HG03064 (cell line): ENCODE measurements at regions not wholly inside any gene's neighbourhood (a gene's known extent, or its start where the extent isn't known, plus 50 kb on each side); places are given as distances from the start of the nearest gene placed in this dataset.
"Not testable (repeated sequence)": the region's sequence is repeated elsewhere in the genome, so short reads cannot be mapped to it uniquely, and the experiment has no call there.

Experiments used
- ATAC-seq: cut with Tn5 transposase; IDR thresholded peaks from one replicate; pipeline ENCODE4 v1.9.1; 2021; ENCODE audit warnings: low read depth; ENCODE audit not compliant: unreplicated experiment

DNA sequence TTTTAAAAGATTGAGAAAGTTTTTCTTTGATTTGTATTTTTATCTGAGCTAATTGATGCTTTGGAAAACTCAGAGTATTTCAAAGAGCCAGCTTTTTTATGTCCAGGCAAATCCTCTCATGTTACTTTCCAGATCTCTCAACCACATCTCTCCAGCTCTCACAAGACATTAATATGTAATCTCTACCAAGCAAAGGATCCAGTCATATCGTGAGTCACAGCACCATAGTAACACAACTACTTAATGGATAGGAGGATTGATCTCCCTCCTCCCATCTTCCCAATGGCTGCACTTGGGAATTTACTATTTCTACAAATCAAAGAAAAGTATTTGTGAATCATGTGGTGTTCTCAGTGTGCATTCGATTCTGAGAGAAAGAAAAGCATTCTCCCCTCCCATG is 63.3 kb downstream of the POU4F1 start:
- ATAC-seq, result no peak

DNA sequence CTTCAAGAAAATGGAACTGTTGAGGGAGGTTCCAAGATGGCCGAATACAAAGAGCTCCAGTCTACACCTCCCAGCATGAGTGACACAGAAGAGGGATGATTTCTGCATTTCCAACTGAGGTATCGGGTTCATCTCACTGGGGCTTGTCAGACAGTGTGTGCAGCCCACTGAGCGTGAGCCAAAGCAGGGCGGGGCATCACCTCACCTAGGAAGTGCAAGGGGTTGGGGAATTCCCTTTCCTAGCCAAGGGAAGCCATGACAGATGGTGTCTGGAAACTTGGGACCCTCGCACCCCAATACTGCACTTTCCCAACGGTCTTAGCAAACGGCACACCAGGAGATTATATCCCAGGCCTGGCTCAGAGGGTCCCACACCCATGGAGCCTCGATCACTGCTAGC is 77.3 kb downstream of the POU4F1 start:
- ATAC-seq, result not testable (repeated sequence)

DNA sequence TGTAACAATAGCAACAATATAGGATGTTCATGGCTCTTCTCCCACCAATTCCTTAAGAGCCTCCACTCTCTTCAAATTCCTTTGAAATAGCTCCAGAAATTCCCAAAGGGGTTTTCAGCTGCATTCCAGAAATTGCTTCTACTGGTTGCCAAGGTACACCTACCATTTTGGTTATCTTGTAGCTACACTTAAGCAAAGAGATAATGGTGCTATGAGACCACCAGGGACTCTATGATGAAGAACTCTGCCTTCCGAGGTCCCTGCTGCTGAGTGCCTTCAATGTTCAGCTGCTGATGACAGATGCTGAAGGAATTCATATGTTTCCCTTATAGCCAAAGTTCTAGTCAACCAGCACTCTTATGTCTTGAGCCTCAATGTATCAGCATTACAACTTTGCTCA is 78.4 kb downstream of the POU4F1 start:
- no peak for ATAC-seq

DNA sequence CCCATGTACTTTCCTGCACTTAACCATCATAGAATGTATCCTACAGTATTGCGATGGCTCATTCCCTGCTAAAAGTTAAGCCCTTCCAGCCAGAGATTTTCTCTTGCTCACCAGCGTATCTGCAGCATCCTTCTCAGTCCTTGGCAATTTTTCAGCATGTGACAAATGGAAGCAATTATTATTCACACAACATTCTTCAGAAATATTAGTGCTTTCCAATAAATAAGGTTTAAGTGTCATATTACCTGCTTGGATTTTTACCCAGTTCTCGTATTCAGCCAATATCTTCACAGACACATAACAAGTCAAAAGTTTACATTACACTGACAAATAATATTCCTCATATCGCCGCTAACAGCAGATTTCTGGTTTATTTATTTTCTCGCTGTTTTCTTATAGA is 82.3 kb downstream of the POU4F1 start:
- ATAC-seq, result no peak

DNA sequence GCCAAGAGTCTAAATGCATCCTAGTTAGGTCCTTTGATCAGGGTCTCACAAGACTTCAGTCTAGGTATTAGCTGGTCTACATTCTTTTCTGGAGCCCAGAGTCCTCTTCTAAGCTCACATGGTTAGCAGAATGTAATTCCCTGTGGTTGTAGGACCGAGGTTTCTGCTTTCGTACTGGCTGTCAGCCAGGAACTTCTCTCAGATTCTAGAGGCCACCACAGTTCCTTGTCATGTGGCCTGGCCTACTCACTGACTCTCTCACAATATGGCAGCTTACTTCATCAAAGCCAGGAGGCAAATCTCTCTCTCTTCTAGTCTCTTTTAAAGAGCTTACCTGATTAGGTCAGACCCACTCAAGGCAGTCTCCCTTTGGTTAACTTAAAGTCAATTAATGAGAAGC is 82.9 kb downstream of the POU4F1 start:
- no peak for ATAC-seq

DNA sequence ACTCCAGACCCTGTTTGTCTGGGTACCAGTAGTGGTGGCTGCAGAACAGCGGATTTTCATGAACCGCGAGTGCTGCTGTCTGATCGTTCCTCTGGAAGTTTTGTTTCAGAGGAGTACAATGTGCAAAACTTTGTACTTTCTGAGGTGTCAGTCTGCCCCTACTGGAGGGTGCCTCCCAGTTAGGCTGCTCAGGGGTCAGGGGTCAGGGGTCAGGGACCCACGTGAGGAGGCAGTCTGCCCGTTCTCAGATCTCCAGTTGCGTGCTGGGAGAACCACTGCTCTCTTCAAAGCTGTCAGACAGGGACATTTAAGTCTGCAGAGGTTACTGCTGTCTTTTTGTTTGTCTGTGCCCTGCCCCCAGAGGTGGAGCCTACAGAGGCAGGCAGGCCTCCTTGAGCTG is 84.9 kb downstream of the POU4F1 start:
- ATAC-seq, result not testable (repeated sequence)

DNA sequence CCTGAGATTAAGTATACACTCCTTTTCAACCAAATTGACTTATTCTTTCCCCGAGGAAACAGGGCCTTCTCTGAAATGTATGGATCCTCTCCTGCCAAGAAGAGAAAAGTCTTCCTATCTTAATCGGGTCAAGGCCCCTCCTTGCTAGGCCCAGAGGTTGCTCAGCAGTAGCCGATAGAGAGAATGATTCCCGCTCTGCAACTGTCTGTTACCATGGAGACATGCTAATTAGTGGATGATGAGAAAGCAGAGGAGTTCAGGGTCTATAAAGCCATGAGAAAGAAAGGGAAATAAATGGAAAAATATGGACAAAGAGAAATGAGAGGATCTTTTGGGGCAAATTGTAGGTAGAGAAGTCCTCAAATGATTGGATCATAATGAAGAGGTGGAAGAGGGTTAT is 103.5 kb downstream of the POU4F1 start:
- no peak for ATAC-seq

DNA sequence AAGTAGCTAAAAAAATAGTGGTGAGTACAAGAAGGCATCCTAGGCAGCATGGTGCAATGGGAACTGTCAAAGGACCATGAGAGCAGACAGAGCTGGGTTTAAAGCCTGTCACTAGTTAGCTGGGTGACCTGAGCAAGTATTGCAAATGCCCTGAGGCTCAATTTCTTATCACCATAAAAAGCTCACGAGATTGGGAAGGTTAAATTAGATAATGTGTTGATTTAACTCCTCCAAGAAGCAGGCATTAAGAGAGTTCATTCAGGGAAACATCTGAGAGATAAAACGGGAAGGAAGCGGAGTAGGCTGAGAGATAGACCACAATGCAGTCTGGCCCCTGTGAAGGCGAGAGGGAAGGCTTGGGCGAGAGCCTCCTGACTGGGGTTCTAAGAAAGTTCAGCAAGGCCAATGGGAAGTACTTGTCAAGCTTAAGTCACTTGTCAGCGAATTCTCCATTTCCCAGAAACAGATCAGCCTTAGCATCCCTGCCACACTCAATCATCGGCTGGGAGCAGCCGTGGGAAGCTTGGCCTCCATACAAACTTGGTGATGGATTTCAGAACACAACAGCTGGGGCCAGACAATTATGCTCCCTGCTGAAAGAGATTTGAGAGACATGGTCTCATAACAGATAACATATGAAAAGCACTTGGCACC is 105.5 kb downstream of the POU4F1 start:
- no peak for ATAC-seq

DNA sequence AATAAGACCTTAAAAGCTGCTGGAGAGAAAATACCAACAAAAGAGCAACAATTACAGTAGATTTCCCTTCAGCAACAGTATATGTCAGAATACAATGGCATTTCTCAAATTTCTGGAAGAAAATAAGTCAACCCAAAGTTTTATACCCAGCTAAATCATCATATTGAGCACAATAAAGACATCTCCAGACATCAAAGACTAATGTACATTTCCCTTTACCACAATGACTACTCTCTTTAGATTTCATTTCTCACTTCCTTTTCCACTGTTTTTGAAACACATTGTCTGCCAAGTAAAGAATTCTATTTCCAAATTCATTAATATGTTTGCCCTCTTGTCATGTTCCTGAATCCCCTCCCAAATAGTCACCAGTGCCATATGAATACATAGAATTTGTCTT is 111.4 kb downstream of the POU4F1 start:
- ATAC-seq, result no peak

DNA sequence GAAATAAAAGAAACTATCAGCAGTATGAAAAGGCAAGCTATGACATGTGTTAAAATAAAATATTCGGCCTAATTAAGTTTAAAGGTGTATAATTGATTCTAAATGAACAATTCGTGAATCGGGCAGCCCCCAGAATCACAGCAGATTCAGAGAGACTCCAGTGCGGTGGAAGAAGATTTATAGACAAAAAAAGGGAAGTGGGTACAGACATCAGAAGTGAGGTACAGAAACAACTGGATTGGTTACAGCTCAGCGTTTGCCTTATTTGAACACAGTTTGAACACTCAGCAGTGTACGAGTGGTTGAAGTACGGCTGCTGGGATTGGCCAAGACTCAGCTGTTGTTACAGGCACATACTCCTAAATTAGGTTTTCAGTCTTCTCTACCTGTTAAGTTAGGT is 113.1 kb downstream of the POU4F1 start:
- ATAC-seq, result not testable (repeated sequence)

DNA sequence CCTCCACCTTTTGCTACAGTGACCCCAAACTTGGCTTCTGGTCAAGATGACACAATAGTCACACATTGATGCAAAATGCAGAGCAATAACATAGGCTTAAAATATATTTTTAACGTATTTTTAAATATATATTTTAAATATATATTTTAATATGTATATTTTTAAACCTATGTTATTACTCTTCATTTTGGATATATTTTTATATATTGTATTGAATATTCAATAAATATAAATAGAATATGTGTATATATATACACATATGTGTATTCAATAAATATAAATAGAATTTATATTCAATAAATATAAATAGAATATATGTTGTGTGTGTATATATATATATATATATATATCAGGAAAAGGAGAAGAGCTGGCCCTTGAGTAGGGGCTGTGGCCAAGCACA is 115.6 kb downstream of the POU4F1 start:
- no peak for ATAC-seq

DNA sequence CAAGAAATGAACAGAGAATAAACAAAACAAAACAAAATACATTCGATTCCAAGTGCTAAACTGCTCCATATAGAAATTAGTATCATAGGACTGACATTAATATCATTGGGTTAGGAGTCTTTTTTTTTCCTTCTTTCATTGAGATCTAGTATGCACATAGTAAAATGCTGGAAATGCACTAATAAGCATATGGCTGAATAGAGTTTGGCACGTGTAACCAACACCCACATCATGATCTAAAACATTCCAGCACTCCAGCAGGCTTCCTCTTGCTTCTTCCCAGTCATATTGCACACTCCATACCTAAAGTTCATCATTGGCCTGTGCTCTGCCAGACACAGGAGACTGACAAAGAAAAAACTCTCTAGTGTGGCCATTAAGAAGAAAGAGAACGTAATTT is 117.5 kb downstream of the POU4F1 start:
- no peak for ATAC-seq

DNA sequence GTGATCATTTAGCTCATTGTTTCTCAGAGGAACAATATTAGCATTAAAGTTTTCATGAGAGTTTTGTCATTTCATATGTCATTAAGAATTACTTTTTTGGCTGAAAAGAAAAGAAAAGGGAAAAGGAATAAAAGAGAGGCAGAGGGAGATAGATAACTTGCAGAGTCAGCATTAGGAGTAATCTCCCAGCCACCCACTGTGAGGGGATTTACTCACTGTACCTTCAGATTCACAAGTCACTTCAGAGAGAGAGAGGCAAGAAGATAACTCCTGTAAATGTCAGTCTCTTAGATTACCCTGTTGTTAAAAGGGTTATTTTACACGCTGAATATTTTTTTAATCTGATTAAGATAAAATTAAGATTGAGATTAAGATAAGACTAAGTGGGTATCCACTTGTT is 125.2 kb downstream of the POU4F1 start:
- no peak for ATAC-seq

DNA sequence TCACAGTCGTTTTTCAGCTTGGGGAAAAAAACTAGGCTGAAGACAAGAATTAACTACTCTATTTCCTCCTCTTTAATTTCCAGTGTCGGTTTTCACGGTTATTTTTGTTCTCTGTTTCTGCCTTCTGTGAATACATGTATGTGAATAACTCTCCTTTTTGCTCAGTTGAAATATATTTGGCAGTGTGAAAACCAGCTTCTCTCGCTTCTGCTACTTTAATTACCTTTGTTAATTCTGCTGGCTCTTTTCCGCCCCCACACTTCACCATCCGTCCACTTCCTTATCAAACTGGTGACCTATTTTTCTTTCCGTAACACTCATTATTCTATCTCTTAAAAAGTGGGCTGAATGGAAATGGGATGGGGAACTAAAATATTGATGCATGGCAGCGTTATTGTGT is 126.4 kb downstream of the POU4F1 start:
- no peak for ATAC-seq

DNA sequence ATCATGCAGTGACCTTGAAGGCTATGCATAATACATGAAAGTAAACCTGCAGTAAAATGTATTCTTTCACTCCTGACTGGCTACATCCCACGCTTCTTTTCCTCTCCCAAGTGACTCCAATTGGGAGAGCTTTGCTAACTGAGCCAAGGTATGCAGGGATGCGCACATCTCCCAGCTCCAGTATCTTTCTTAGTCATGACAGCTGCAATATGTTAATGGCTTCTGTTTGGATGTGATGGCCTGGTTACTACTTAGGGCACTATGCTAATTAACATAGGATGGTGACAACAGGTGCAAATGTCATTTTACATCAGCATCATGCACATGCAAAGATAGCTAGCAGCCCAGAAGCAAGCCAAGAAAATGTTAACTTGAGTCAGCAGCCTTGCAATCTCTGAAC is 134.7 kb downstream of the POU4F1 start:
- ATAC-seq, result no peak

DNA sequence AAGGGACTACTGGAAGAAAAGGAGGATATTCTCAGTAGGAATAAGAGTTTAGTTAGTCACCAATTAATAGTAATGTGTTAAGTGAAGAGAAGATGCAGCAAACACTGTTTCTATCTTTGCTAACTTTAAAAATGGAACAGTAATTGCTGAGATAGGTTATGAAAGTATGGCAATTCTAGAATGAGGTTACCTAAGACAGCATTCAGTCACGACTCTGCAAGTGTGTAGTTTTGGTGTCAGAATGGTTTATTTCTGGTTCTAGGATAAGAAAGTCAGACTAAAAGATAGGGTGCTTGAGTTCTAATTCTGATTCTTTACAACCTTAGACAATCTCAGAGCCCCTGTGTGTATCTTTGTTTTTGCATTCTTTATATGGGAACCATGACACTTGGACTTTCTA is 138.1 kb downstream of the POU4F1 start:
- ATAC-seq, result no peak

DNA sequence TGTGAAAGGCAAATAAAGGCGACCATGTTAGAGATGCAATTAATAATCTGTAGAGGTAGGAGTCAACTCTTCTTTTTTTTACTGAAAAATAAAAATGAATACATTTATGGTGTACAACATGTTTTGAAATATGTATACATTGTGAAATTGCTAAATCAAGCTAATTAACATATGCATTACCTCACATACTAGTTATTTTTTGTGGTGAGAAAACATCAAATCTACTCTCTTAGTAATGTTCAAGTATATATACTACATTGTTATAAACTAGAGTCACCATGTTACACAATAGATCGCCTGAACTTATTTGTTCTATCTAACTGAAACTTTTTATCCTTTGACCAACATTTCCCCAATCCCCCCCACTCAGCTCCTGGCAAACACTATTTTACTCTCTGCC is 143.2 kb downstream of the POU4F1 start:
- ATAC-seq, result no peak

DNA sequence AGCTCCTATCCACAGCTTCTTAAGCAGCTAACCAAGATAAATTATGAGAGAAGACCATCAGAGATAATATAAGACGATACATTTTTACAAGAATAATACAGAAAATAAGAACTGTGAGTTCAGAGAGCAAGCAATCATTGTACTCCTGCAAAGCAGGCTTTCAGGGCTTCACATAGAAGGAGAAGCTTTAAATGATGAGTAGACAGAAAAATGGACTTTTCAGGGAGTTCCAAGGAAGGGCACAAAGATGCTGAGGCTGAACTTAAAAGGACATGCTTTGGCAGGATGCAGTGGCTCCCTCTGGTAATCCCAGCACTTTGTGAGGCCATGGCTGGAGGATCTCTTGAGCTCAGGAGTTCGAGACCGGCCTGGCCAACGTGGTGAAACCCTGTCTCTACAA is 159.5 kb downstream of the POU4F1 start:
- no peak for ATAC-seq

DNA sequence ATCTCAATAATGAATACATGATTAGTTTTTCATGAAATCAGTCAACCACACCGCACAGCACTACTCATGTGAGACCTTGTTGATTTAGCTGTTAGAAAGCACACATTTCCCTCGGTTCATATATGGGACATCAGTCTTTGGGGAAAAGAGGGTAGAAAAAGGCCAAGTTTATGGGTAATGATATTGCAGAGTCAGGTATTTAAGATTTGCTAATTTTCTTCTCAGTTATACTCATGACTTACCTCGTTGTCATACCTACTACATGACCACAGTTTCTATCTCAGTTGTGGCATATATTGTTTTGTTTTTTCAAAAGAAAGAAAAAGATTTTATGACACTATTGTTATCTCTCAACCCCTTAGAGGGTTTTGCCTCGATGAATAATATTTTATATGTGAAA is 165.6 kb downstream of the POU4F1 start:
- no peak for ATAC-seq

DNA sequence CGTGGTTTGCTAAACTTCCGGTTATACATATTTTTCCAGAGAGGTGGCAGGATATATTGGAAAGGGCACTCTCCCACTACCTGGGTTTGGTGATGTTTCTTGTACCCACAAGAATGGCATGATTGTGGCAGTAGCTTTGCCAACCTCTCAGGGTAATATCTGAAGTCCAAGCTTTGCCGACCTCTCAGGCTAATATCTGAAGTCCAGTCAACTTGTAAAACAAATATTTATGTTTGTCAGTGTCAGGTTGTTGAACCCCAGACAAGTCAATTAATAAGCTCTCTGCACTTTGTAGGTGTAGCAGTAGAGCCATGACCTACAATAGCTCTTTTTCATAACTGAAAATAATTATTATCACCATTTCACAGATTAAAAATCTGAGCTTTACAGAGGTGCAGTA is 167.0 kb downstream of the POU4F1 start:
- no peak for ATAC-seq

DNA sequence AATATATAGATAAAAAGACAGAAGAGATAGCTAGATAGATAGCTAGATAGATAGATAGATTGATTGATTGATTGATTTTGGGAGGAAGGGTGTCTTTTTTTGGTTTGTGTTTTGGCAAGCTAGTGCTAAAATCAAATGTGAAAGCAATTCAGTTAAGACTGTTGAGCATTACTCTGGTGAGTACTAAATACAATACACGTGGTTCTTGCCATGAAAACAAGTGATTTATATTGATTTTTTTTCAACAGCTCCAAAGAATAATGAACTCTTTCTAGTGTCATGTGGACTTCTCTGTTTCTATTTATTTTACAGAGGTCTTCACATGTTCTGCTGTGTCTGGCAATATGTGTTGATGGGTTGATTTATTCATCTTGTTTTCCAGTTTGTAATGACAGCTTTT is 172.0 kb downstream of the POU4F1 start:
- ATAC-seq, result no peak

DNA sequence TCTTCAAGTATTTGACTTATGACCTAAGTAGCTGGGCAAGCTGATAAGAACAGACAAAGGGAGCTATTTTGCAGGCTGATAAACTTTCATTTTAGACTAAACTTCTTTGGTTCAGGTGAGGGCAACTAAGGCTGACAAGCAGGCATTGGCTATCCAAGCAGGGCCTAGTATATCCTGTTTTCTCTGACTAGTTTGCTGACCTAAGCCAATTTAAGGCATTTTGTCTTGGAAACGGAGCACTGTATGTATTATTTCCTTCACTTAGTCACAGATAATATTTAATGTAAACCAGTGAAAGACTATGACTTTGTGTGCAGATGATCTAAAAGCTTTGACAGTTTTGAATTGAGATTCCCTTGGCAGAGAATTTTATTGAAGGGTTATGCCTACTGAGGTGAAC is 172.5 kb downstream of the POU4F1 start:
- no peak for ATAC-seq

DNA sequence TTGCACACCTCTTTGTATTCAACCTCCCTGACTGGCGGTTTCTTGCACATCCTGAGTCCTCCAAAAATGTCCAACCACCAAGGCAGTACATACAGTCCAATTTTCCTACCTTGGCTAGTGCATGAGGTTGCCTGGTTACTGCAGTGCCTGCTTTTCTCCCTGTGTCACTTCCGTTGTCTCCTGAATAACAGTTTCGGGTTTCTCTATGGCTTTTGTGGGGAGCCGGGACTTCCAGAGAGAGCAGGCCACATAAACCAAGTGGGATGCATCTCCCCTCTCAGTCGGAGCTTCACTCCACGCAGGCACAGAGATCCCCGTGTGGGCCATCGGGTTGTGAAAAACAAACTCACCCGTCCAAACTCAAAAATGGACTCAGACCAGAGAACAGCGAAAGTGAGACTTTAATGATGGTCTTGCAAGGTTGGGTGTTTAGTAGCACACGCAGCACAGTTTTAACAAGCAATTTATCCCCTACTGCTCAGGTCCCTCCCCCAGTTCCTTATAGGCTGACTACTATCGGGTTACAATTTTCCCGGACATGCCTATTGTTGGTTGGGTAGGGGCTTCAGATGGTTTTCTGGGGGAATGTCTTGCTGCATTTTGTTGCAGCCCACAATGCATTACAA is 173.1 kb downstream of the POU4F1 start:
- no peak for ATAC-seq
